Stomach (tissue), 4 donors: ENCODE measurements at regions not wholly inside any gene's neighbourhood (a gene's known extent, or its start where the extent isn't known, plus 50 kb on each side); places are given as distances from the start of the nearest gene placed in this dataset.
"Not testable (repeated sequence)": the region's sequence is repeated elsewhere in the genome, so short reads cannot be mapped to it uniquely, and the experiment has no call there.

Experiments used
- CTCF ChIP-seq, 7 experiments: fragments of 450-650 bp in 4 of 7; fragments of 200-600 bp in 3 of 7; sonication (generic) in 3 of 7; IDR thresholded peaks; one replicate each; pipeline ENCODE4 v1.5.1; 2016 to 2019; ENCODE audit warnings: antibody characterized with exemption in 7 of 7, control low read depth in 2 of 7, mild to moderate bottlenecking in 1 of 7
- EP300 ChIP-seq: sonication (generic); formaldehyde crosslinking; IDR thresholded peaks from one replicate; pipeline ENCODE4 v1.6.1; 2017; ENCODE audit warnings: antibody characterized with exemption
- POLR2A ChIP-seq, 4 donors: fragments of 450-650 bp; IDR thresholded peaks; one replicate each; pipeline ENCODE4 v1.6.1; 2016; ENCODE audit warnings: antibody characterized with exemption in 4 of 4, control low read depth in 2 of 4, mild to moderate bottlenecking in 1 of 4, moderate library complexity in 1 of 4

- not testable (repeated sequence) for TF ChIP-seq POLR2A (IDR thresholded peaks at IDR 0.05); CTCF (IDR thresholded peaks at IDR 0.05); EP300
These were observed 326.3 kb downstream of the ZNF716 start for GRCh38 chr7:57776136-57776856.
